Breast epithelium (tissue), 4 donors: ENCODE measurements at regions not wholly inside any gene's neighbourhood (a gene's known extent, or its start where the extent isn't known, plus 50 kb on each side); places are given as distances from the start of the nearest gene placed in this dataset.

ENCODE experiments used
- DNase-seq, 2 donors: peaks; one replicate each; pipeline ENCODE4 v3.0.0-alpha.2; 2019; ENCODE audit warnings: low spot score in 2 of 2
- H3K27ac ChIP-seq, 2 donors: fragments of 200-600 bp; sonication (generic) in 1 of 2; one replicate each; pipeline ENCODE4 v1.5.1; 2016 to 2019; ENCODE audit warnings: mild to moderate bottlenecking in 1 of 2
- H3K27me3 ChIP-seq, 2 donors: fragments of 200-600 bp; sonication (generic) in 1 of 2; one replicate each; pipeline versions ENCODE4 v1.5.1 to v1.6.0; 2017 to 2019; ENCODE audit warnings: control low read depth in 1 of 2, mild to moderate bottlenecking in 1 of 2
- H3K36me3 ChIP-seq: fragments of 200-600 bp; one replicate; pipeline ENCODE4 v1.5.1; 2019
- H3K4me1 ChIP-seq, 2 donors: fragments of 200-600 bp; sonication (generic); one replicate each; pipeline ENCODE4 v1.5.1; 2016 to 2019; ENCODE audit warnings: control low read depth in 1 of 2
- H3K4me3 ChIP-seq, 3 donors: fragments of 200-600 bp; sonication (generic); 1 replicate in 2 of 3; 2 replicates in 1 of 3; pipeline ENCODE4 v1.5.1; 2016 to 2019; ENCODE audit warnings: mild to moderate bottlenecking in 3 of 3, moderate library complexity in 2 of 3
- H3K9me3 ChIP-seq, 2 donors: fragments of 200-600 bp; sonication (generic) in 1 of 2; one replicate each; pipeline ENCODE4 v1.5.1; 2016 to 2019; ENCODE audit warnings: control low read depth in 1 of 2
- CTCF ChIP-seq, 3 donors: fragments of 450-650 bp; IDR thresholded peaks; one replicate each; pipeline ENCODE4 v1.5.1; 2016 to 2017; ENCODE audit warnings: antibody characterized with exemption in 3 of 3, mild to moderate bottlenecking in 3 of 3, moderate library complexity in 3 of 3
- POLR2A ChIP-seq: fragments of 450-650 bp; IDR thresholded peaks from one replicate; pipeline ENCODE4 v1.6.1; 2016; ENCODE audit warnings: antibody characterized with exemption, mild to moderate bottlenecking, moderate library complexity
- POLR2AphosphoS5 ChIP-seq, 3 donors: sonication (generic); formaldehyde crosslinking; IDR thresholded peaks; one replicate each; pipeline ENCODE4 v1.6.1; 2017; ENCODE audit warnings: antibody characterized with exemption in 3 of 3
- intact Hi-C: fragments of 100-400 bp; cut with DNase I; formaldehyde crosslinking; loops from one replicate; pipeline ENCODE4 v1.15.1; 2023; ENCODE audit warnings: low total_unique reads

GRCh38 chr16:51031598-51031997, 119.5 kb downstream of the SALL1 start:
- intact Hi-C loops, result no loop called here
- no peaks in the 10 kb centered on the region for H3K4me1 ChIP-seq
- no peak for DNase-seq
- H3K27ac ChIP-seq, result no peak overlapping the region
- H3K27me3 ChIP-seq, result no peaks in the 10 kb centered on the region
- TF ChIP-seq POLR2A (no peak), POLR2AphosphoS5 (IDR thresholded peaks at IDR 0.05) (no peak), CTCF (IDR thresholded peaks at IDR 0.05) (no peak)
- H3K9me3 ChIP-seq, result no peaks in the 10 kb centered on the region
- H3K36me3 ChIP-seq, result no peaks in the 10 kb centered on the region
- H3K4me3 ChIP-seq, result no peak overlapping the region

GRCh38 chr16:51030516-51030915, 120.6 kb downstream of the SALL1 start:
- Histone ChIP-seq H3K4me3 (no peak overlapping the region), H3K4me1 (no peaks in the 10 kb centered on the region), H3K36me3 (no peaks in the 10 kb centered on the region), H3K27ac (no peak overlapping the region), H3K9me3 (no peaks in the 10 kb centered on the region), H3K27me3 (no peaks in the 10 kb centered on the region)
- no peak for DNase-seq
- TF ChIP-seq POLR2AphosphoS5 (IDR thresholded peaks at IDR 0.05) (no peak), CTCF (IDR thresholded peaks at IDR 0.05) (no peak), POLR2A (no peak)
- intact Hi-C loops, result no loop called here

GRCh38 chr16:51025588-51026290, 125.3 kb downstream of the SALL1 start:
- no peaks in the 10 kb centered on the region for H3K4me1 ChIP-seq
- intact Hi-C loops, result no loop called here
- no peak overlapping the region for H3K27ac ChIP-seq
- no peak overlapping the region for H3K4me3 ChIP-seq
- H3K27me3 ChIP-seq, result no peaks in the 10 kb centered on the region
- H3K9me3 ChIP-seq, result no peaks in the 10 kb centered on the region
- no peak for DNase-seq
- no peak for TF ChIP-seq POLR2AphosphoS5 (IDR thresholded peaks at IDR 0.05)
- no peak for TF ChIP-seq CTCF (IDR thresholded peaks at IDR 0.05)
- TF ChIP-seq POLR2A, result no peak
- H3K36me3 ChIP-seq, result no peaks in the 10 kb centered on the region

GRCh38 chr16:51024703-51025102, 126.4 kb downstream of the SALL1 start:
- Histone ChIP-seq H3K9me3 (no peaks in the 10 kb centered on the region), H3K4me1 (no peaks in the 10 kb centered on the region), H3K4me3 (no peak overlapping the region), H3K36me3 (no peaks in the 10 kb centered on the region), H3K27ac (no peak overlapping the region), H3K27me3 (no peaks in the 10 kb centered on the region)
- no peak for DNase-seq
- intact Hi-C loops, result no loop called here
- TF ChIP-seq CTCF (IDR thresholded peaks at IDR 0.05) (no peak), POLR2A (no peak), POLR2AphosphoS5 (IDR thresholded peaks at IDR 0.05) (no peak)

- no peak for TF ChIP-seq POLR2AphosphoS5 (IDR thresholded peaks at IDR 0.05)
- TF ChIP-seq CTCF (IDR thresholded peaks at IDR 0.05), result no peak
- no peak for TF ChIP-seq POLR2A
These were observed 128.1 kb downstream of the SALL1 start for GRCh38 chr16:51022955-51023354.

More at GRCh38 chr16:51022955-51023354, 128.1 kb downstream of the SALL1 start:
- Histone ChIP-seq H3K4me1 (no peaks in the 10 kb centered on the region), H3K27me3 (no peaks in the 10 kb centered on the region), H3K27ac (no peak overlapping the region), H3K9me3 (no peaks in the 10 kb centered on the region), H3K4me3 (no peak overlapping the region), H3K36me3 (no peaks in the 10 kb centered on the region)
- no peak for DNase-seq
- intact Hi-C loops, result no loop called here
